Transverse colon (tissue), 4 donors: ENCODE measurements at regions not wholly inside any gene's neighbourhood (a gene's known extent, or its start where the extent isn't known, plus 50 kb on each side); places are given as distances from the start of the nearest gene placed in this dataset.

Experiments
- POLR2A ChIP-seq: fragments of 450-650 bp; IDR thresholded peaks from one replicate; pipeline ENCODE4 v1.6.1; 2016; ENCODE audit warnings: antibody characterized with exemption, mild to moderate bottlenecking, moderate library complexity
- POLR2AphosphoS5 ChIP-seq, 3 donors: sonication (generic); formaldehyde crosslinking; IDR thresholded peaks; one replicate each; pipeline ENCODE4 v1.6.1; 2016; ENCODE audit warnings: antibody characterized with exemption in 3 of 3
- TF ChIP-seq, protein P1 (sequence below), 5 experiments: fragments of 200-600 bp in 3 of 5; fragments of 450-650 bp in 2 of 5; sonication (generic) in 3 of 5; IDR thresholded peaks; 1 replicate in 2 of 5; 2 replicates in 3 of 5; pipeline ENCODE4 v1.5.1; 2016 to 2017; ENCODE audit warnings: antibody characterized with exemption in 5 of 5, inconsistent platforms in 3 of 5, mild to moderate bottlenecking in 2 of 5, moderate library complexity in 1 of 5

DNA sequence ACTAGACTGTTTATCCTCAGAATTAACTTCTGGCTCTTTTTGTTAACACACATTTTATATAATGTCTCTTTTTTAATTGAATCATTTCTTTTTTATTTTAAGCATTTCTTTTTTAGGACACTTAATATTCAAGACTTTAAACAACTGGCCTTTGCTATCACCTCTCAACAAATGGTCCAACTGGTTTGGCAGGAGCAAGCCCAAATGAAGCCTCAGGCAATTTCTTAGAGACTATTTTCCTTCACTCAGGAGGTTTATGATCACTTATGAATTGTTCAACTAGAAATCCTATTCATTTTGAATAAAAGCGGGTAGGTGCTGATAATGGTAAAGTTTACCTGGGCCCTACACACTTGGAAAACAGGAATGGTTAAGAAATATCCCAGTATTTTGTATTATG lies 705.6 kb upstream of the GBE1 start:
- TF ChIP-seq, protein P1, sequence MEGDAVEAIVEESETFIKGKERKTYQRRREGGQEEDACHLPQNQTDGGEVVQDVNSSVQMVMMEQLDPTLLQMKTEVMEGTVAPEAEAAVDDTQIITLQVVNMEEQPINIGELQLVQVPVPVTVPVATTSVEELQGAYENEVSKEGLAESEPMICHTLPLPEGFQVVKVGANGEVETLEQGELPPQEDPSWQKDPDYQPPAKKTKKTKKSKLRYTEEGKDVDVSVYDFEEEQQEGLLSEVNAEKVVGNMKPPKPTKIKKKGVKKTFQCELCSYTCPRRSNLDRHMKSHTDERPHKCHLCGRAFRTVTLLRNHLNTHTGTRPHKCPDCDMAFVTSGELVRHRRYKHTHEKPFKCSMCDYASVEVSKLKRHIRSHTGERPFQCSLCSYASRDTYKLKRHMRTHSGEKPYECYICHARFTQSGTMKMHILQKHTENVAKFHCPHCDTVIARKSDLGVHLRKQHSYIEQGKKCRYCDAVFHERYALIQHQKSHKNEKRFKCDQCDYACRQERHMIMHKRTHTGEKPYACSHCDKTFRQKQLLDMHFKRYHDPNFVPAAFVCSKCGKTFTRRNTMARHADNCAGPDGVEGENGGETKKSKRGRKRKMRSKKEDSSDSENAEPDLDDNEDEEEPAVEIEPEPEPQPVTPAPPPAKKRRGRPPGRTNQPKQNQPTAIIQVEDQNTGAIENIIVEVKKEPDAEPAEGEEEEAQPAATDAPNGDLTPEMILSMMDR (IDR thresholded peaks at IDR 0.05) = no peak
- TF ChIP-seq POLR2A = no peak
- TF ChIP-seq POLR2AphosphoS5 (IDR thresholded peaks at IDR 0.05) = no peak
